HepG2 (cell line): ENCODE measurements at regions not wholly inside any gene's neighbourhood (a gene's known extent, or its start where the extent isn't known, plus 50 kb on each side); places are given as distances from the start of the nearest gene placed in this dataset.

Experiments
- CHD4 ChIP-seq: fragments of 200-600 bp; sonication (generic); IDR thresholded peaks from 2 replicates; pipeline ENCODE4 v1.7.0; 2017; ENCODE audit warnings: mild to moderate bottlenecking, low read length, borderline replicate concordance
- GZF1 ChIP-seq: sonication (generic); formaldehyde crosslinking; IDR thresholded peaks from 2 replicates; pipeline ENCODE4 v1.5.1; 2020; ENCODE audit warnings: mild to moderate bottlenecking, missing genetic modification reagents
- POGZ ChIP-seq: sonication (generic); formaldehyde crosslinking; IDR thresholded peaks from 2 replicates; pipeline ENCODE4 v1.4.0; 2020; ENCODE audit warnings: mild to moderate bottlenecking, missing genetic modification reagents
- SNAPC2 ChIP-seq: sonication (generic); formaldehyde crosslinking; IDR thresholded peaks from 2 replicates; pipeline ENCODE4 v1.8.1; 2022; ENCODE audit warnings: mild to moderate bottlenecking, missing genetic modification reagents
- TAF15 ChIP-seq: fragments of 200-400 bp; formaldehyde crosslinking; IDR thresholded peaks from one replicate; pipeline ENCODE4 v1.6.1; 2018; ENCODE audit warnings: mild to moderate bottlenecking, low read depth, low read length; ENCODE audit not compliant: poor library complexity, severe bottlenecking
- YEATS4 ChIP-seq: sonication (generic); formaldehyde crosslinking; IDR thresholded peaks from 2 replicates; pipeline ENCODE4 v1.4.0; 2020; ENCODE audit warnings: missing genetic modification reagents, borderline replicate concordance
- ZNF570 ChIP-seq: sonication (generic); formaldehyde crosslinking; IDR thresholded peaks from 2 replicates; pipeline ENCODE4 v1.4.0; 2020; ENCODE audit warnings: mild to moderate bottlenecking, missing genetic modification reagents, borderline replicate concordance
- TF ChIP-seq, protein P1 (sequence below): IDR thresholded peaks from 2 replicates; pipeline ENCODE4 v1.6.1; 2016; ENCODE audit warnings: low read depth, borderline replicate concordance
- TF ChIP-seq, protein P2 (sequence below): IDR thresholded peaks from 2 replicates; pipeline ENCODE4 v1.4.0; 2020; ENCODE audit warnings: mild to moderate bottlenecking, missing genetic modification reagents
- TF ChIP-seq, protein P3 (sequence below), 2 experiments: sonication (generic) in 1 of 2; formaldehyde crosslinking in 1 of 2; IDR thresholded peaks; 2 replicates each; pipeline versions ENCODE4 v1.6.1 to v1.9.0; 2014 to 2022; ENCODE audit warnings: antibody characterized with exemption in 1 of 2, borderline replicate concordance in 1 of 2, inconsistent platforms in 1 of 2, low read depth in 1 of 2, missing genetic modification reagents in 1 of 2

DNA sequence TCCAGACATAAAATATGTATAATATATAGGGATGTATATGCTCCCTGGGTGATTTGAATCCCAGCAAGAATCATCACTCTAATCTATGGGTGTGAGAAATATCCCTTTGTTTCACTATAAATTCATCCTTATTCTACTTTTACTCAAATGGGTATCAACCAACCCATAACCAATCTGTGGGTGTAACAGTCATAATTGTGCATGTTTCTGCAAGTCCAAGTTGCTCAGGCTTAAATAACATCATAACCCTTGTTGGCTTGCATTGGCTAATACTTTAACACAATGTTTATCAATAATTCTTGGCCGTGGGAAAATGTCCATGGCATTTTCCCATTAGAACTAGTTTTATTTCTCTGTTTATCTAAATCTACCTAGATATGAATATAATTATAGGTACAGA lies 530.5 kb upstream of the TLE4 start (continued):
- TF ChIP-seq, protein P1, sequence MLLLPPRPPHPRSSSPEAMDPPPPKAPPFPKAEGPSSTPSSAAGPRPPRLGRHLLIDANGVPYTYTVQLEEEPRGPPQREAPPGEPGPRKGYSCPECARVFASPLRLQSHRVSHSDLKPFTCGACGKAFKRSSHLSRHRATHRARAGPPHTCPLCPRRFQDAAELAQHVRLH (CRISPR knock-in tag), result no peak
- TF ChIP-seq GZF1 (CRISPR knock-in tag), result no peak
- TF ChIP-seq POGZ, result no peak
- TF ChIP-seq, protein P2, sequence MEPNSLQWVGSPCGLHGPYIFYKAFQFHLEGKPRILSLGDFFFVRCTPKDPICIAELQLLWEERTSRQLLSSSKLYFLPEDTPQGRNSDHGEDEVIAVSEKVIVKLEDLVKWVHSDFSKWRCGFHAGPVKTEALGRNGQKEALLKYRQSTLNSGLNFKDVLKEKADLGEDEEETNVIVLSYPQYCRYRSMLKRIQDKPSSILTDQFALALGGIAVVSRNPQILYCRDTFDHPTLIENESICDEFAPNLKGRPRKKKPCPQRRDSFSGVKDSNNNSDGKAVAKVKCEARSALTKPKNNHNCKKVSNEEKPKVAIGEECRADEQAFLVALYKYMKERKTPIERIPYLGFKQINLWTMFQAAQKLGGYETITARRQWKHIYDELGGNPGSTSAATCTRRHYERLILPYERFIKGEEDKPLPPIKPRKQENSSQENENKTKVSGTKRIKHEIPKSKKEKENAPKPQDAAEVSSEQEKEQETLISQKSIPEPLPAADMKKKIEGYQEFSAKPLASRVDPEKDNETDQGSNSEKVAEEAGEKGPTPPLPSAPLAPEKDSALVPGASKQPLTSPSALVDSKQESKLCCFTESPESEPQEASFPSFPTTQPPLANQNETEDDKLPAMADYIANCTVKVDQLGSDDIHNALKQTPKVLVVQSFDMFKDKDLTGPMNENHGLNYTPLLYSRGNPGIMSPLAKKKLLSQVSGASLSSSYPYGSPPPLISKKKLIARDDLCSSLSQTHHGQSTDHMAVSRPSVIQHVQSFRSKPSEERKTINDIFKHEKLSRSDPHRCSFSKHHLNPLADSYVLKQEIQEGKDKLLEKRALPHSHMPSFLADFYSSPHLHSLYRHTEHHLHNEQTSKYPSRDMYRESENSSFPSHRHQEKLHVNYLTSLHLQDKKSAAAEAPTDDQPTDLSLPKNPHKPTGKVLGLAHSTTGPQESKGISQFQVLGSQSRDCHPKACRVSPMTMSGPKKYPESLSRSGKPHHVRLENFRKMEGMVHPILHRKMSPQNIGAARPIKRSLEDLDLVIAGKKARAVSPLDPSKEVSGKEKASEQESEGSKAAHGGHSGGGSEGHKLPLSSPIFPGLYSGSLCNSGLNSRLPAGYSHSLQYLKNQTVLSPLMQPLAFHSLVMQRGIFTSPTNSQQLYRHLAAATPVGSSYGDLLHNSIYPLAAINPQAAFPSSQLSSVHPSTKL (CRISPR knock-in tag), result no peak
- TF ChIP-seq CHD4, result no peak
- TF ChIP-seq TAF15, result no peak
- no peak for TF ChIP-seq SNAPC2
- TF ChIP-seq YEATS4 (CRISPR knock-in tag), result no peak
- no peak for TF ChIP-seq ZNF570
- TF ChIP-seq, protein P3, sequence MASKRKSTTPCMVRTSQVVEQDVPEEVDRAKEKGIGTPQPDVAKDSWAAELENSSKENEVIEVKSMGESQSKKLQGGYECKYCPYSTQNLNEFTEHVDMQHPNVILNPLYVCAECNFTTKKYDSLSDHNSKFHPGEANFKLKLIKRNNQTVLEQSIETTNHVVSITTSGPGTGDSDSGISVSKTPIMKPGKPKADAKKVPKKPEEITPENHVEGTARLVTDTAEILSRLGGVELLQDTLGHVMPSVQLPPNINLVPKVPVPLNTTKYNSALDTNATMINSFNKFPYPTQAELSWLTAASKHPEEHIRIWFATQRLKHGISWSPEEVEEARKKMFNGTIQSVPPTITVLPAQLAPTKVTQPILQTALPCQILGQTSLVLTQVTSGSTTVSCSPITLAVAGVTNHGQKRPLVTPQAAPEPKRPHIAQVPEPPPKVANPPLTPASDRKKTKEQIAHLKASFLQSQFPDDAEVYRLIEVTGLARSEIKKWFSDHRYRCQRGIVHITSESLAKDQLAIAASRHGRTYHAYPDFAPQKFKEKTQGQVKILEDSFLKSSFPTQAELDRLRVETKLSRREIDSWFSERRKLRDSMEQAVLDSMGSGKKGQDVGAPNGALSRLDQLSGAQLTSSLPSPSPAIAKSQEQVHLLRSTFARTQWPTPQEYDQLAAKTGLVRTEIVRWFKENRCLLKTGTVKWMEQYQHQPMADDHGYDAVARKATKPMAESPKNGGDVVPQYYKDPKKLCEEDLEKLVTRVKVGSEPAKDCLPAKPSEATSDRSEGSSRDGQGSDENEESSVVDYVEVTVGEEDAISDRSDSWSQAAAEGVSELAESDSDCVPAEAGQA (IDR thresholded peaks at IDR 0.05; ENCODE audit: low read depth), result no peak
- TF ChIP-seq, protein P3 (CRISPR knock-in tag; IDR thresholded peaks at IDR 0.05; ENCODE audit: borderline replicate concordance), result no peak
